Fibroblast of lung (primary cell): ENCODE measurements at regions not wholly inside any gene's neighbourhood (a gene's known extent, or its start where the extent isn't known, plus 50 kb on each side); places are given as distances from the start of the nearest gene placed in this dataset.
"Not testable (repeated sequence)": the region's sequence is repeated elsewhere in the genome, so short reads cannot be mapped to it uniquely, and the experiment has no call there.

Experiments
- DNase-seq, 2 donors: peaks; one replicate each; pipeline versions ENCODE4 v3.0.0 to v3.0.0-alpha.2; 2010; ENCODE audit warnings: low read depth in 2 of 2
- H2AFZ ChIP-seq: 2 replicates; pipeline ENCODE4 v1.5.1; 2012; ENCODE audit warnings: low read length, control low read depth, inconsistent platforms
- H3K27ac ChIP-seq: 2 replicates; pipeline ENCODE4 v1.5.1; 2011; ENCODE audit warnings: low read length, control low read depth; ENCODE audit not compliant: insufficient read depth
- H3K27me3 ChIP-seq: 2 replicates; pipeline ENCODE4 v1.5.1; 2011; ENCODE audit warnings: mild to moderate bottlenecking, low read length; ENCODE audit not compliant: control insufficient read depth, insufficient read depth
- H3K36me3 ChIP-seq: 2 replicates; pipeline ENCODE4 v1.5.1; 2011; ENCODE audit warnings: low read length; ENCODE audit not compliant: control insufficient read depth, insufficient read depth
- H3K4me1 ChIP-seq: 2 replicates; pipeline ENCODE4 v1.5.1; 2011; ENCODE audit warnings: low read length; ENCODE audit not compliant: control insufficient read depth, insufficient read depth; ENCODE audit errors: extremely low read depth
- H3K4me2 ChIP-seq: 2 replicates; pipeline ENCODE4 v1.5.1; 2011; ENCODE audit warnings: low read length, control low read depth; ENCODE audit not compliant: insufficient read depth; ENCODE audit errors: extremely low read depth
- H3K4me3 ChIP-seq, 4 experiments: fragments of 200-600 bp in 1 of 4; sonication (generic) in 1 of 4; replicated peaks in 1 of 4; 2 replicates each; pipeline ENCODE4 v1.5.1; 2011 to 2016; ENCODE audit warnings: low read length in 4 of 4, low read depth in 3 of 4, mild to moderate bottlenecking in 3 of 4, control low read depth in 2 of 4, inconsistent platforms in 1 of 4, mixed read lengths in 1 of 4; ENCODE audit not compliant: insufficient read depth in 1 of 4; ENCODE audit errors: control extremely low read depth in 1 of 4
- H3K79me2 ChIP-seq: 2 replicates; pipeline ENCODE4 v1.5.1; 2012; ENCODE audit warnings: mild to moderate bottlenecking, low read length, inconsistent platforms; ENCODE audit not compliant: control insufficient read depth, insufficient read depth
- H3K9ac ChIP-seq: 2 replicates; pipeline ENCODE4 v1.5.1; 2011; ENCODE audit warnings: mild to moderate bottlenecking, low read length, control low read depth; ENCODE audit not compliant: insufficient read depth
- H3K9me3 ChIP-seq: 2 replicates; pipeline ENCODE4 v1.5.1; 2012; ENCODE audit warnings: low read depth, low read length; ENCODE audit not compliant: control insufficient read depth, insufficient read depth
- H4K20me1 ChIP-seq: 2 replicates; pipeline ENCODE4 v1.5.1; 2011; ENCODE audit warnings: low read length; ENCODE audit not compliant: control insufficient read depth, insufficient read depth; ENCODE audit errors: extremely low read depth
- EZH2 ChIP-seq: IDR thresholded peaks from 2 replicates; pipeline ENCODE4 v1.5.1; 2012; ENCODE audit warnings: low read length, control low read depth, mild to moderate bottlenecking; ENCODE audit errors: missing control alignments
- TF ChIP-seq, protein P1 (sequence below), 2 donors: IDR thresholded peaks in 1 of 2; conservative IDR thresholded peaks in 1 of 2; 1 replicate in 1 of 2; 2 replicates in 1 of 2; pipeline ENCODE4 v1.5.1; 2011 to 2012; ENCODE audit warnings: low read length in 2 of 2, control low read depth in 1 of 2, inconsistent platforms in 1 of 2, low read depth in 1 of 2, mild to moderate bottlenecking in 1 of 2

DNA sequence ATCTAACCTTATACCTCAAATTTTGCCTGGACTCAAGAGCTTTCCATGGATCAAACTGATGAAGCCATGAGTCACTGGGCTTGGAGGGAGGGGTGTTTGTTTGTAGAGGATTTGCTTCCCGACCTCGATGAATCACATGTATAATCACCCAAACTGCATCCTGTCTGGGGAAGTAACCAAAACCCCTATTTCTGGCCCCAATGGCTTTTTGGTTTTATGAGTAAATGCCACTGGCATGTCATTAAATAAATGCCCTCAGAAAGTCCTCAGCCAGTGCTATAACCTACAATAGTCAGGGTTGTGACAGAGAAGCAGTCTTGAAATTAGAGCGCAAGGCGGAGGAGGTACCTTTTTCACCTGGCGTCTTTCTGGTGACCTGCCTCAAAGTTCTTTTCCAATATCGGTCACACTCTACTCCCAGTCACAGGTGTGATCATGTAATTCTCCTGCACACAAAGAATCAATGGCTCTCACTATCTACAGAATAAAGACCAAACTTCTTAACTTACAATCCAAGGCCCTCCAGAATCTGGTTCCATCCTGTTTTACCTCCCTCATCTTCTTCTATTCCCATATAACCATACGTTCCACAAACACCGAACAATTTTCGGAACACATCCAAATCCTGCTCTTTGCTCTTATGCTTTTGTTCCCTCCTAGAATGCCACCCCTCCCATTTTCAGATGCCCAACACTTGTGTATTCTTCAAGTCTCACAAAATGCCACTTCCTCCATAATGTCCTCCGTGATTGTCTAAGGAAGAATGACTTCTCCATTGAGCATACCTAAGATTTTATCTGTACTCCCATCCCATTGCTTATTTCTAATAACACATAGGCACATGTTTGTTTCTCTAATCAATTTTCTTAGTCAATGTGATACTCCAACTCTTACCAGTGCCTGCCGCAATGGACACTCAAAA lies 81.3 kb upstream of the BLID start:
- Histone ChIP-seq H3K4me2 (peak overlapping the region; percentile 38), H3K27me3 (no peaks in the 10 kb centered on the region), H2AFZ (no peak overlapping the region), H3K9me3 (no peaks in the 10 kb centered on the region), H4K20me1 (no peaks in the 10 kb centered on the region), H3K9ac (no peak overlapping the region), H3K4me3 (no peak overlapping the region), H3K79me2 (peaks cover 78% of the 10 kb centered on the region), H3K27ac (peak overlapping the region; percentile 60), H3K36me3 (peaks cover 3% of the 10 kb centered on the region), H3K4me1 (peaks cover 39% of the 10 kb centered on the region)
- TF ChIP-seq EZH2 = no peak
- TF ChIP-seq, protein P1, sequence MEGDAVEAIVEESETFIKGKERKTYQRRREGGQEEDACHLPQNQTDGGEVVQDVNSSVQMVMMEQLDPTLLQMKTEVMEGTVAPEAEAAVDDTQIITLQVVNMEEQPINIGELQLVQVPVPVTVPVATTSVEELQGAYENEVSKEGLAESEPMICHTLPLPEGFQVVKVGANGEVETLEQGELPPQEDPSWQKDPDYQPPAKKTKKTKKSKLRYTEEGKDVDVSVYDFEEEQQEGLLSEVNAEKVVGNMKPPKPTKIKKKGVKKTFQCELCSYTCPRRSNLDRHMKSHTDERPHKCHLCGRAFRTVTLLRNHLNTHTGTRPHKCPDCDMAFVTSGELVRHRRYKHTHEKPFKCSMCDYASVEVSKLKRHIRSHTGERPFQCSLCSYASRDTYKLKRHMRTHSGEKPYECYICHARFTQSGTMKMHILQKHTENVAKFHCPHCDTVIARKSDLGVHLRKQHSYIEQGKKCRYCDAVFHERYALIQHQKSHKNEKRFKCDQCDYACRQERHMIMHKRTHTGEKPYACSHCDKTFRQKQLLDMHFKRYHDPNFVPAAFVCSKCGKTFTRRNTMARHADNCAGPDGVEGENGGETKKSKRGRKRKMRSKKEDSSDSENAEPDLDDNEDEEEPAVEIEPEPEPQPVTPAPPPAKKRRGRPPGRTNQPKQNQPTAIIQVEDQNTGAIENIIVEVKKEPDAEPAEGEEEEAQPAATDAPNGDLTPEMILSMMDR (conservative IDR thresholded peaks at IDR 0.05 in 1 of 2, IDR thresholded peaks at IDR 0.05 in 1 of 2; ENCODE audit: low read depth in 1 of 2, low read length in 2 of 2) = no peak
- peak; percentile 98 to 100 for DNase-seq

DNA sequence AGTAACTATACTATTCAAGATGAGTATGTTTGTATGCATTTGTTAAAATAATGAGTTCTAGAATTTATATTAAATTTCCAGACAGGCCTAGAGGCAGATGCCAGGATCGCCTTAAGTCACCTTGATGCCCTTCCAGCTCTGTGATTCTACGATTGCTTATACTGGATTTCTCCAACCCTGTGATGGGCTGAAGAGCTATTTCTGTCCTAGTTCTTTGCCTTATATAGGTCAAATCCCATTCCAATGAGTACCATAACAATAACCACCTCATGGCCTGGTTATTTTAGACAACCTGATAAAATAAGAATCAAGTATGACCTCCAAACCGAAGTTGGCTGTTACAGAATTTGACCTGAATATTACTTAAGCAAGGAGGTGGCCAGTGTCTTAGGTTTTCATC lies 79.8 kb upstream of the BLID start:
- Histone ChIP-seq H2AFZ (no peak overlapping the region), H3K9me3 (no peaks in the 10 kb centered on the region), H3K79me2 (peaks cover 79% of the 10 kb centered on the region), H3K9ac (no peak overlapping the region), H3K4me2 (no peak overlapping the region), H3K36me3 (peaks cover 1% of the 10 kb centered on the region), H3K27me3 (no peaks in the 10 kb centered on the region), H3K4me3 (no peak overlapping the region), H4K20me1 (no peaks in the 10 kb centered on the region), H3K27ac (peak overlapping the region; percentile 60), H3K4me1 (peaks cover 33% of the 10 kb centered on the region)
- no peak for DNase-seq
- TF ChIP-seq EZH2 = no peak
- TF ChIP-seq, protein P1 (conservative IDR thresholded peaks at IDR 0.05 in 1 of 2, IDR thresholded peaks at IDR 0.05 in 1 of 2; ENCODE audit: low read depth in 1 of 2, low read length in 2 of 2) = no peak

DNA sequence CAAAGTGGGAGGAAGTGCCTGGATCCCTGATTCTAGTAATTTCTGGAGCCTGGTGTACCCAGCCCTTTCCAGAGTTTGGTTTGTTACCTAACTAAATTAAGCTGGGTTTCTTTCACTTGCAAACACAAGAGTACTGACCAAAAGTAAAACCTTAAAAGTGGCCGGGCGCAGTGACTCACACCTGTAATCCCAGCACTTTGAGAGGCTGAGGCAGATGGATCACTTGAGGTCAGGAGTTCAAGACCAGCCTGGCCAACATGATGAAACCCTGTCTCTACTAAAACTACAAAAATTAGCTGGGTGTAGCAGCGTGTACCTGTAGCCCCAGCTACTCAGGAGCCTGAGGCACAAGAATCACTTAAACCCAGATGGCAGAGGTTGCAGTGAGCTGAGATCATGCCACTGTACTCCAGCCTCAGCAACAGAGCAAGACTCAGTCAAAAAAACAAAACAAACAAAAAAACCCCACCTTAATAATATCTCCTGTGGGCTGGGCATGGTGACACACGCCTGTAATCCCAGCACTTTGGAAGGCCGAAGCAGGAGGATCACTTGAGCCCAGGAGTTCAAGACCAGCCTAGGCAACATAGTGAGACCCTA lies 78.0 kb upstream of the BLID start:
- H3K4me1 ChIP-seq = peaks cover 36% of the 10 kb centered on the region
- H2AFZ ChIP-seq, H3K36me3 ChIP-seq, H4K20me1 ChIP-seq, H3K27me3 ChIP-seq, H3K4me3 ChIP-seq, H3K9me3 ChIP-seq, H3K9ac ChIP-seq, H3K4me2 ChIP-seq: not testable (repeated sequence)
- peak in 1 of 2 donors; percentile 56 for DNase-seq
- H3K79me2 ChIP-seq = peaks cover 71% of the 10 kb centered on the region
- H3K27ac ChIP-seq = peak overlapping the region; percentile 80
